Panc1 (cell line): ENCODE measurements at regions not wholly inside any gene's neighbourhood (a gene's known extent, or its start where the extent isn't known, plus 50 kb on each side); places are given as distances from the start of the nearest gene placed in this dataset.

ENCODE experiments used
- POLR2AphosphoS5 ChIP-seq: IDR thresholded peaks from 2 replicates; pipeline ENCODE4 v1.6.1; 2012; ENCODE audit warnings: mild to moderate bottlenecking, low read depth, low read length, moderate library complexity
- REST ChIP-seq, 2 experiments: IDR thresholded peaks; 2 replicates each; pipeline ENCODE4 v1.6.1; 2011 to 2012; ENCODE audit warnings: low read depth in 2 of 2, control low read depth in 1 of 2, low read length in 1 of 2, mild to moderate bottlenecking in 1 of 2, moderate library complexity in 1 of 2; ENCODE audit not compliant: insufficient read depth in 1 of 2
- TF ChIP-seq, protein P1 (sequence below): fragments of 450-650 bp; IDR thresholded peaks from 2 replicates; pipeline ENCODE4 v1.5.1; 2017; ENCODE audit warnings: mild to moderate bottlenecking

- TF ChIP-seq, protein P1, sequence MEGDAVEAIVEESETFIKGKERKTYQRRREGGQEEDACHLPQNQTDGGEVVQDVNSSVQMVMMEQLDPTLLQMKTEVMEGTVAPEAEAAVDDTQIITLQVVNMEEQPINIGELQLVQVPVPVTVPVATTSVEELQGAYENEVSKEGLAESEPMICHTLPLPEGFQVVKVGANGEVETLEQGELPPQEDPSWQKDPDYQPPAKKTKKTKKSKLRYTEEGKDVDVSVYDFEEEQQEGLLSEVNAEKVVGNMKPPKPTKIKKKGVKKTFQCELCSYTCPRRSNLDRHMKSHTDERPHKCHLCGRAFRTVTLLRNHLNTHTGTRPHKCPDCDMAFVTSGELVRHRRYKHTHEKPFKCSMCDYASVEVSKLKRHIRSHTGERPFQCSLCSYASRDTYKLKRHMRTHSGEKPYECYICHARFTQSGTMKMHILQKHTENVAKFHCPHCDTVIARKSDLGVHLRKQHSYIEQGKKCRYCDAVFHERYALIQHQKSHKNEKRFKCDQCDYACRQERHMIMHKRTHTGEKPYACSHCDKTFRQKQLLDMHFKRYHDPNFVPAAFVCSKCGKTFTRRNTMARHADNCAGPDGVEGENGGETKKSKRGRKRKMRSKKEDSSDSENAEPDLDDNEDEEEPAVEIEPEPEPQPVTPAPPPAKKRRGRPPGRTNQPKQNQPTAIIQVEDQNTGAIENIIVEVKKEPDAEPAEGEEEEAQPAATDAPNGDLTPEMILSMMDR, result no peak
- TF ChIP-seq REST (IDR thresholded peaks at IDR 0.05; ENCODE audit: insufficient read depth in 1 of 2, low read depth in 2 of 2, low read length in 1 of 2), result no peak
- no peak for TF ChIP-seq POLR2AphosphoS5
These were observed 235.2 kb upstream of the ANKRD50 start for GRCh38 chr4:124947622-124948265.
